ENCODE measurements at regions not wholly inside any gene's neighbourhood (a gene's known extent, or its start where the extent isn't known, plus 50 kb on each side); places are given as distances from the start of the nearest gene placed in this dataset.

GRCh38 chr6:15901141-15902115 lies 227.5 kb upstream of the MYLIP start:
- H3K27me3 ChIP-seq (ENCODE audit: control insufficient read depth in 1 of 2, insufficient read depth in 2 of 2, low read length in 2 of 2) = no peaks in the 10 kb centered on the region
- H3K4me1 ChIP-seq (ENCODE audit: control insufficient read depth in 2 of 2, insufficient read depth in 2 of 2, low read length in 1 of 2) = peaks cover 0 to 7% of the 10 kb centered on the region in 2 donors
- WGBS, 2 donors = 38 to 43% methylated on average over 13 of the region's 13 CpGs
- H3K36me3 ChIP-seq (ENCODE audit: control insufficient read depth in 2 of 2, insufficient read depth in 2 of 2, low read length in 1 of 2) = no peaks in the 10 kb centered on the region
- no peak overlapping the region for H3K4me3 ChIP-seq (ENCODE audit: low read depth in 1 of 2, low read length in 2 of 2)
- no peaks in the 10 kb centered on the region for H3K9me3 ChIP-seq (ENCODE audit: control insufficient read depth in 2 of 2, insufficient read depth in 1 of 2, low read depth in 1 of 2, low read length in 1 of 2)
- H3K27ac ChIP-seq (ENCODE audit: low read depth in 2 of 2, low read length in 1 of 2) = peak overlapping the region; percentile 85 to 89

- Histone ChIP-seq H3K4me1 (ENCODE audit: control insufficient read depth in 2 of 2, insufficient read depth in 2 of 2, low read length in 1 of 2) (peaks cover 0 to 7% of the 10 kb centered on the region in 2 donors), H3K27me3 (ENCODE audit: control insufficient read depth in 1 of 2, insufficient read depth in 2 of 2, low read length in 2 of 2) (no peaks in the 10 kb centered on the region), H3K36me3 (ENCODE audit: control insufficient read depth in 2 of 2, insufficient read depth in 2 of 2, low read length in 1 of 2) (no peaks in the 10 kb centered on the region), H3K27ac (ENCODE audit: low read depth in 2 of 2, low read length in 1 of 2) (no peak overlapping the region), H3K9me3 (ENCODE audit: control insufficient read depth in 2 of 2, insufficient read depth in 1 of 2, low read depth in 1 of 2, low read length in 1 of 2) (no peaks in the 10 kb centered on the region), H3K4me3 (ENCODE audit: low read depth in 1 of 2, low read length in 2 of 2) (no peak overlapping the region)
- WGBS, 2 donors = 0% methylated on average over 1 of the region's 1 CpG
Observed at GRCh38 chr6:15898693-15899092, 230.2 kb upstream of the MYLIP start.

GRCh38 chr6:15897063-15897876 lies 231.6 kb upstream of the MYLIP start:
- no peak overlapping the region for H3K4me3 ChIP-seq (ENCODE audit: low read depth in 1 of 2, low read length in 2 of 2)
- H3K9me3 ChIP-seq (ENCODE audit: control insufficient read depth in 2 of 2, insufficient read depth in 1 of 2, low read depth in 1 of 2, low read length in 1 of 2) = no peaks in the 10 kb centered on the region
- no peaks in the 10 kb centered on the region for H3K36me3 ChIP-seq (ENCODE audit: control insufficient read depth in 2 of 2, insufficient read depth in 2 of 2, low read length in 1 of 2)
- no peaks in the 10 kb centered on the region for H3K27me3 ChIP-seq (ENCODE audit: control insufficient read depth in 1 of 2, insufficient read depth in 2 of 2, low read length in 2 of 2)
- peaks cover 0 to 7% of the 10 kb centered on the region in 2 donors for H3K4me1 ChIP-seq (ENCODE audit: control insufficient read depth in 2 of 2, insufficient read depth in 2 of 2, low read length in 1 of 2)
- WGBS, 2 donors = 20 to 33% methylated on average over 8 of the region's 8 CpGs
- peak overlapping the region; percentile 20 to 55 for H3K27ac ChIP-seq (ENCODE audit: low read depth in 2 of 2, low read length in 1 of 2)

- no peaks in the 10 kb centered on the region for H3K9me3 ChIP-seq (ENCODE audit: control insufficient read depth in 2 of 2, insufficient read depth in 1 of 2, low read depth in 1 of 2, low read length in 1 of 2)
- 82 to 85% methylated on average over 4 of the region's 4 CpGs for WGBS, 2 donors
- H3K4me1 ChIP-seq (ENCODE audit: control insufficient read depth in 2 of 2, insufficient read depth in 2 of 2, low read length in 1 of 2) = peaks cover 0 to 7% of the 10 kb centered on the region in 2 donors
- no peaks in the 10 kb centered on the region for H3K27me3 ChIP-seq (ENCODE audit: control insufficient read depth in 1 of 2, insufficient read depth in 2 of 2, low read length in 2 of 2)
- no peak overlapping the region for H3K4me3 ChIP-seq (ENCODE audit: low read depth in 1 of 2, low read length in 2 of 2)
- H3K36me3 ChIP-seq (ENCODE audit: control insufficient read depth in 2 of 2, insufficient read depth in 2 of 2, low read length in 1 of 2) = no peaks in the 10 kb centered on the region
- peak overlapping the region; percentile 54 to 59 for H3K27ac ChIP-seq (ENCODE audit: low read depth in 2 of 2, low read length in 1 of 2)
Observed at GRCh38 chr6:15894973-15895725, 232.3 kb upstream of the DTNBP1 start.

- Histone ChIP-seq H3K4me1 (ENCODE audit: control insufficient read depth in 2 of 2, insufficient read depth in 2 of 2, low read length in 1 of 2) (peaks cover 0 to 7% of the 10 kb centered on the region in 2 donors), H3K9me3 (ENCODE audit: control insufficient read depth in 2 of 2, insufficient read depth in 1 of 2, low read depth in 1 of 2, low read length in 1 of 2) (no peaks in the 10 kb centered on the region), H3K36me3 (ENCODE audit: control insufficient read depth in 2 of 2, insufficient read depth in 2 of 2, low read length in 1 of 2) (no peaks in the 10 kb centered on the region), H3K4me3 (ENCODE audit: low read depth in 1 of 2, low read length in 2 of 2) (no peak overlapping the region), H3K27me3 (ENCODE audit: control insufficient read depth in 1 of 2, insufficient read depth in 2 of 2, low read length in 2 of 2) (no peaks in the 10 kb centered on the region), H3K27ac (ENCODE audit: low read depth in 2 of 2, low read length in 1 of 2) (no peak overlapping the region)
- WGBS, 2 donors = 60 to 62% methylated on average over 5 of the region's 5 CpGs
Observed at GRCh38 chr6:15893556-15894253, 230.9 kb upstream of the DTNBP1 start.

- H3K27ac ChIP-seq (ENCODE audit: low read depth in 2 of 2, low read length in 1 of 2) = no peak overlapping the region
- H3K4me3 ChIP-seq (ENCODE audit: low read depth in 1 of 2, low read length in 2 of 2) = no peak overlapping the region
- H3K27me3 ChIP-seq (ENCODE audit: control insufficient read depth in 1 of 2, insufficient read depth in 2 of 2, low read length in 2 of 2) = no peaks in the 10 kb centered on the region
- H3K9me3 ChIP-seq (ENCODE audit: control insufficient read depth in 2 of 2, insufficient read depth in 1 of 2, low read depth in 1 of 2, low read length in 1 of 2) = no peaks in the 10 kb centered on the region
- no peaks in the 10 kb centered on the region for H3K36me3 ChIP-seq (ENCODE audit: control insufficient read depth in 2 of 2, insufficient read depth in 2 of 2, low read length in 1 of 2)
- 25 to 44% methylated on average over 1 of the region's 1 CpG for WGBS, 2 donors
- H3K4me1 ChIP-seq (ENCODE audit: control insufficient read depth in 2 of 2, insufficient read depth in 2 of 2, low read length in 1 of 2) = peaks cover 0 to 5% of the 10 kb centered on the region in 2 donors
Observed at GRCh38 chr6:15892369-15892768, 229.5 kb upstream of the DTNBP1 start.

GRCh38 chr6:15888798-15889772 lies 226.3 kb upstream of the DTNBP1 start:
- H3K27ac ChIP-seq (ENCODE audit: low read depth in 2 of 2, low read length in 1 of 2) = peak overlapping the region in 1 of 2 donors; percentile 3
- WGBS, 2 donors = 83 to 86% methylated on average over 10 of the region's 10 CpGs

More at GRCh38 chr6:15888798-15889772, 226.3 kb upstream of the DTNBP1 start:
- H3K4me3 ChIP-seq (ENCODE audit: low read depth in 1 of 2, low read length in 2 of 2) = no peak overlapping the region
- no peaks in the 10 kb centered on the region for H3K27me3 ChIP-seq (ENCODE audit: control insufficient read depth in 1 of 2, insufficient read depth in 2 of 2, low read length in 2 of 2)
- H3K9me3 ChIP-seq (ENCODE audit: control insufficient read depth in 2 of 2, insufficient read depth in 1 of 2, low read depth in 1 of 2, low read length in 1 of 2) = no peaks in the 10 kb centered on the region
- no peaks in the 10 kb centered on the region for H3K4me1 ChIP-seq (ENCODE audit: control insufficient read depth in 2 of 2, insufficient read depth in 2 of 2, low read length in 1 of 2)
- H3K36me3 ChIP-seq (ENCODE audit: control insufficient read depth in 2 of 2, insufficient read depth in 2 of 2, low read length in 1 of 2) = no peaks in the 10 kb centered on the region
